Smooth muscle cell (in vitro differentiated cells): ENCODE measurements at regions not wholly inside any gene's neighbourhood (a gene's known extent, or its start where the extent isn't known, plus 50 kb on each side); places are given as distances from the start of the nearest gene placed in this dataset.
"Not testable (repeated sequence)": the region's sequence is repeated elsewhere in the genome, so short reads cannot be mapped to it uniquely, and the experiment has no call there.

ENCODE experiments used
- DNase-seq: peaks from one replicate; lab custom pipeline; 2025; ENCODE audit not compliant: unreplicated experiment; lab: John Stamatoyannopoulos, UW
- H2AFZ ChIP-seq: fragments of 200-600 bp; sonication (generic); 2 replicates; pipeline ENCODE4 v1.6.0; 2016; ENCODE audit warnings: antibody characterized with exemption, low read depth, mild to moderate bottlenecking
- H3F3A ChIP-seq: fragments of 200-600 bp; sonication (generic); 2 replicates; pipeline ENCODE4 v1.6.0; 2017; ENCODE audit warnings: antibody characterized with exemption, low read depth
- H3K27ac ChIP-seq: fragments of 200-600 bp; sonication (generic); 2 replicates; pipeline ENCODE4 v1.5.1; 2016; ENCODE audit warnings: low read depth, mild to moderate bottlenecking
- H3K27me3 ChIP-seq: fragments of 200-600 bp; sonication (generic); 2 replicates; pipeline ENCODE4 v1.6.1; 2016; ENCODE audit warnings: low read depth, mild to moderate bottlenecking
- H3K36me3 ChIP-seq: fragments of 200-600 bp; sonication (generic); 2 replicates; pipeline ENCODE4 v1.5.1; 2016; ENCODE audit warnings: low read depth
- H3K4me1 ChIP-seq: fragments of 200-600 bp; sonication (generic); 2 replicates; pipeline ENCODE4 v1.5.1; 2016; ENCODE audit warnings: low read depth
- H3K4me2 ChIP-seq: fragments of 200-600 bp; sonication (generic); 2 replicates; pipeline ENCODE4 v1.6.0; 2016; ENCODE audit warnings: mild to moderate bottlenecking
- H3K4me3 ChIP-seq: fragments of 200-600 bp; sonication (generic); 2 replicates; pipeline ENCODE4 v1.5.1; 2016; ENCODE audit warnings: mild to moderate bottlenecking
- H3K79me2 ChIP-seq: fragments of 200-600 bp; sonication (generic); 2 replicates; pipeline ENCODE4 v1.6.0; 2016; ENCODE audit warnings: low read depth, mild to moderate bottlenecking
- H3K9ac ChIP-seq: fragments of 200-600 bp; sonication (generic); 2 replicates; pipeline ENCODE4 v1.6.0; 2016; ENCODE audit warnings: low read depth
- H3K9me3 ChIP-seq: fragments of 200-600 bp; sonication (generic); replicated peaks from 2 replicates; pipeline ENCODE4 v1.5.1; 2016; ENCODE audit warnings: low read depth
- H4K20me1 ChIP-seq: fragments of 200-600 bp; sonication (generic); 2 replicates; pipeline ENCODE4 v1.6.0; 2016; ENCODE audit warnings: low read depth
- WGBS: methylation state at CpG from one replicate; pipeline ENCODE4 v1.1.7; 2016; ENCODE audit warnings: low lambda C conversion rate; 5-methylcytosine and 5-hydroxymethylcytosine counted together
- TF ChIP-seq, protein P1 (sequence below): fragments of 200-600 bp; sonication (generic); IDR thresholded peaks from 2 replicates; pipeline ENCODE4 v1.5.1; 2017; ENCODE audit warnings: borderline replicate concordance, mild to moderate bottlenecking, antibody characterized with exemption; ENCODE audit not compliant: insufficient read depth, poor library complexity, severe bottlenecking

DNA sequence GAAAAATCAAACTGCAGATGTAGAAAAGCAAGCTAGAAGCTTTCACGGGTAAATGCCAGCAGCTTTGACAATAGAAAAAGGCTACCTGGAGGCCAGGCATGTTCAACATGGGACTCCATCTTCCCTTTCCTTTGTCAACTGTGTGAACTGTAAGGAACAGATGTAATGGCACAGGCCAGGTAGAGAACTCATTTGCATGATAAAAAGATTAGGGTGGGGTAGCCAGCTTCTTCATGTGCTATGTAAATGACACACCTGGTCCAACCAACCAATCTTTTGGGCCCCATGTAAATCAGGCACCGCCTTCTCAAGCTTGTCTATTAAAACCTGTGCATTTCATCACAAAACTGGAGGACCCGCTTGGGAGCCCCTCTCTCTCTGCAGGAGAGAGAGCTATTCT lies 686.5 kb upstream of the GOLIM4 start:
- Histone ChIP-seq H3K9me3 (no peaks in the 10 kb centered on the region), H3F3A (no peaks in the 10 kb centered on the region), H3K4me3 (no peak overlapping the region), H3K27ac (no peak overlapping the region), H3K79me2 (no peaks in the 10 kb centered on the region), H3K27me3 (no peaks in the 10 kb centered on the region), H3K9ac (no peak overlapping the region), H2AFZ (no peak overlapping the region), H3K36me3 (no peaks in the 10 kb centered on the region), H3K4me1 (no peaks in the 10 kb centered on the region), H3K4me2 (no peak overlapping the region), H4K20me1 (no peaks in the 10 kb centered on the region)
- whole genome bisulfite sequencing = 89% methylated on average over 3 of the region's 3 CpGs
- DNase-seq = no peak
- TF ChIP-seq, protein P1, sequence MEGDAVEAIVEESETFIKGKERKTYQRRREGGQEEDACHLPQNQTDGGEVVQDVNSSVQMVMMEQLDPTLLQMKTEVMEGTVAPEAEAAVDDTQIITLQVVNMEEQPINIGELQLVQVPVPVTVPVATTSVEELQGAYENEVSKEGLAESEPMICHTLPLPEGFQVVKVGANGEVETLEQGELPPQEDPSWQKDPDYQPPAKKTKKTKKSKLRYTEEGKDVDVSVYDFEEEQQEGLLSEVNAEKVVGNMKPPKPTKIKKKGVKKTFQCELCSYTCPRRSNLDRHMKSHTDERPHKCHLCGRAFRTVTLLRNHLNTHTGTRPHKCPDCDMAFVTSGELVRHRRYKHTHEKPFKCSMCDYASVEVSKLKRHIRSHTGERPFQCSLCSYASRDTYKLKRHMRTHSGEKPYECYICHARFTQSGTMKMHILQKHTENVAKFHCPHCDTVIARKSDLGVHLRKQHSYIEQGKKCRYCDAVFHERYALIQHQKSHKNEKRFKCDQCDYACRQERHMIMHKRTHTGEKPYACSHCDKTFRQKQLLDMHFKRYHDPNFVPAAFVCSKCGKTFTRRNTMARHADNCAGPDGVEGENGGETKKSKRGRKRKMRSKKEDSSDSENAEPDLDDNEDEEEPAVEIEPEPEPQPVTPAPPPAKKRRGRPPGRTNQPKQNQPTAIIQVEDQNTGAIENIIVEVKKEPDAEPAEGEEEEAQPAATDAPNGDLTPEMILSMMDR = no peak

DNA sequence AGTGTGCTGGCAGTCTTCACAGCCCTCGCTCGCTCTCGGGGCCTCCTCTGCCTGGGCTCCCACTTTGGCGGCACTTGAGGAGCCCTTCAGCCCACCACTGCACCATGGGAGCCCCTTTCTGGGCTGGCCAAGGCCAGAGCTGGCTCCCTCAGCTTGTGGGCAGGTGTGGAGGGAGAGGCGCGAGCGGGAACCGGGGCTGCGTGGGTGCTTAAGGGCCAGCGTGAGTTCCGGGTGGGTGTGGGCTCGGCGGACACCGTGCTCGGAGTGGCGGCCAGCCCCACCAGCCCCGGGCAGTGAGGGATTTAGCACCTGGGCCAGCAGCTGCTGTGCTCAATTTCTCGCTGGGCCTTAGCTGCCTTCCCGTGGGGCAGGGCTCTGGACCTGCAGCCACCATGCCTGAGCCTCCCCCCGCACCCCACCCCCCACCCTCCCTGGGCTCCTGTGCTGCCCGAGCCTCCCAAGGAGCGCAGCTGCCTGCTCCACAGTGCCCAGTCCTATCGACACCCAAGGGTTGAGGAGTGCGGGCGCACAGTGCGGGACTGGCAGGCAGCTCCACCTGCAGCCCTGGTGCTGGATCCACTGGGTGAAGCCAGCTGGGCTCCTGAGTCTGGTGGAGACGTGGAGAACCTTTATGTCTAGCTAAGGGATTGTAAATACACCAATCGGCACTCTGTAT lies 684.4 kb upstream of the GOLIM4 start:
- not testable (repeated sequence) for H3K4me3 ChIP-seq, H4K20me1 ChIP-seq, DNase-seq, H3F3A ChIP-seq, H3K79me2 ChIP-seq, H3K27ac ChIP-seq, H3K4me1 ChIP-seq, H3K36me3 ChIP-seq, H3K27me3 ChIP-seq, H2AFZ ChIP-seq, H3K4me2 ChIP-seq, H3K9ac ChIP-seq, H3K9me3 ChIP-seq
- 96% methylated on average over 23 of the region's 28 CpGs for WGBS

DNA sequence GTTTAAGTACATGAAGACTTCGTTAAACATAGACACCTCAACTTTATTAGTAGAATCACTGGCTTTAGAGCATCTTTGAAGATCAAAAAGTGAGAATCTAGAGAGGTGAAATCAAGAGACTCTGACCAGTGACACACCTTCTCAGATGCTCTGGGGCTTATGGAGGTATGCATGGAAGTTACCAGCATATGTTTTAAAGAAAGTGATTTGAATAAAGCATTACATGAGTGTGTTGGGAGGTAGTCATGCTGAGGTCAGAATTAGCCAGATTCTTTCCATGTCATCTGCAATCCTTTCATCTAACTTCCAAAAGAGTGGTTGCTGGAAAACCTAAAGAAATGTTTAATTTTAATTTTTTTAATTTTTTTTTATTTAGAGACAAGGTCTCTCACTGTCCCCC lies 658.0 kb upstream of the GOLIM4 start:
- WGBS = 88% methylated on average over 1 of the region's 1 CpG

DNA sequence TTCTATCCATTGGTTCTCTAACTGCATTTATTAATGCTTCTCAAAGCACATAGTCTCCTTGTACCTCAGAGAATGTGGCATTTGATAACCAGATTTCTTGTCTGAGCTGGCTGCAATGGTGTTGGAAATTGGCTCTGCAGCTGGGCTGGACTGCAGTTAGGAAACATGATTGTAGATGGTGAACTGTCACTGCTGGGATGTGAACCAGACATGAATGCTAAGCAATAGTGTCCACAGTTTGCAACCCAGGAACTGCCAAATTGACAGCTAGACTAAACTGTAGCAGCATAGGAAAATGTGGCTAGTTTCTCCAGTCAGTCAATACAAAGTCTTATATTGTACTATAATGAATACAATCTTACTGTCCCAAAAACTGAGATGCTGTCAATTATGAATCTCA lies 656.6 kb upstream of the GOLIM4 start:
- Histone ChIP-seq H3K4me2 (no peak overlapping the region), H3K27me3 (no peaks in the 10 kb centered on the region), H3K9me3 (no peaks in the 10 kb centered on the region), H4K20me1 (no peaks in the 10 kb centered on the region), H2AFZ (no peak overlapping the region), H3K79me2 (no peaks in the 10 kb centered on the region), H3K36me3 (no peaks in the 10 kb centered on the region), H3K9ac (no peak overlapping the region), H3K4me1 (no peaks in the 10 kb centered on the region), H3F3A (no peaks in the 10 kb centered on the region), H3K4me3 (no peak overlapping the region), H3K27ac (no peak overlapping the region)
- no peak for DNase-seq
- TF ChIP-seq, protein P1 = no peak

More for the DNA sequence above, 658.0 kb upstream of the GOLIM4 start:
- Histone ChIP-seq H3K4me3 (no peak overlapping the region), H3K9me3 (no peaks in the 10 kb centered on the region), H3K36me3 (no peaks in the 10 kb centered on the region), H2AFZ (no peak overlapping the region), H3K4me2 (no peak overlapping the region), H4K20me1 (no peaks in the 10 kb centered on the region), H3K4me1 (no peaks in the 10 kb centered on the region), H3K27me3 (no peaks in the 10 kb centered on the region), H3K9ac (no peak overlapping the region), H3K27ac (no peak overlapping the region), H3K79me2 (no peaks in the 10 kb centered on the region), H3F3A (no peaks in the 10 kb centered on the region)
- DNase-seq = no peak
- TF ChIP-seq, protein P1 = no peak
